GM19238 (cell line): ENCODE measurements at regions not wholly inside any gene's neighbourhood (a gene's known extent, or its start where the extent isn't known, plus 50 kb on each side); places are given as distances from the start of the nearest gene placed in this dataset.
"Not testable (repeated sequence)": the region's sequence is repeated elsewhere in the genome, so short reads cannot be mapped to it uniquely, and the experiment has no call there.

Experiments used
- DNase-seq: peaks from one replicate; pipeline ENCODE4 v3.0.0; 2011; ENCODE audit warnings: low spot score; ENCODE audit not compliant: insufficient read length

- not testable (repeated sequence) for DNase-seq
These were observed 149.6 kb upstream of the SPRY2 start for GRCh38 chr13:80490491-80490943.

DNA sequence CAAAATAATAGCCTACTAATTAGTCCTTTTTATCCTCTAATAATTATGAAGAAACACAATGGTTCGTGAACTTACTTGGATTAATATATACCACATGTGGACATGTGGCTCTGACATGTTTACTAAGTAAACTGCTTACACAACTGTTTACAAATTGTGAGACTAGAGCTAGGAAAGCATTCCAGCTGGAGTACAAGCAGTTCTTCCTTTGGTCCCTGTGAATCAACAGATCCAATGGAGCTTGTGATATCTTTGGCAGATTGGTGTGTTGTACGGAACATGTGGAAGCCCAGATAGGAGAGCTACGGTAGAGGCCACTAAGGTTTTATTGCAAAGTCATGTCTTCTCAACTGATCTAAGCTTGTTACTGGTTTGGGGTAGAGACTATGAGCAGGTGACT lies 145.5 kb upstream of the SPRY2 start:
- DNase-seq = no peak

- DNase-seq = no peak
These were observed 142.2 kb upstream of the SPRY2 start for GRCh38 chr13:80483157-80483556.

DNA sequence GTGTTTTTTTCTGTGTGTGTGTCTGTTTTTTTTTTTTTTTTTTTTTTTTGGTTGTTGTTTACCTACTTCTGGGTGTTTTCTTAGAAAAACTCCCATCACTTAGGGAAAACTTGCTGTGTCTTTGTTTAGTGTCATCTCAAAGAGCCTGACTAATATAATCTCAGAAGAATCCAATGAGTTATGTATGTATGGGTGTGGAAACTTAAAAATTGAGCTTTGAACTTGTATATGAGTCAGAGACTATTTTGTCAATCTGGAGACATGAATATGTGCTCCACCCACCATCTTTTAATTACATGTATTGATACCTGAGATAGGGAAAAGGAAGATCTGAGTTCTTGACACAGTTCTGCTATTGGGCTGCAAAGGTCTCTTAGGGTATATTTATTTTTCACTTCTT lies 140.7 kb upstream of the SPRY2 start:
- no peak for DNase-seq

GRCh38 chr13:80477661-80478443 lies 136.9 kb upstream of the SPRY2 start:
- DNase-seq = no peak

- DNase-seq = no peak
These were observed 136.0 kb upstream of the SPRY2 start for GRCh38 chr13:80476953-80477352.

GRCh38 chr13:80475718-80476117 lies 134.8 kb upstream of the SPRY2 start:
- DNase-seq = no peak

GRCh38 chr13:80473695-80474094 lies 132.8 kb upstream of the SPRY2 start:
- no peak for DNase-seq

DNA sequence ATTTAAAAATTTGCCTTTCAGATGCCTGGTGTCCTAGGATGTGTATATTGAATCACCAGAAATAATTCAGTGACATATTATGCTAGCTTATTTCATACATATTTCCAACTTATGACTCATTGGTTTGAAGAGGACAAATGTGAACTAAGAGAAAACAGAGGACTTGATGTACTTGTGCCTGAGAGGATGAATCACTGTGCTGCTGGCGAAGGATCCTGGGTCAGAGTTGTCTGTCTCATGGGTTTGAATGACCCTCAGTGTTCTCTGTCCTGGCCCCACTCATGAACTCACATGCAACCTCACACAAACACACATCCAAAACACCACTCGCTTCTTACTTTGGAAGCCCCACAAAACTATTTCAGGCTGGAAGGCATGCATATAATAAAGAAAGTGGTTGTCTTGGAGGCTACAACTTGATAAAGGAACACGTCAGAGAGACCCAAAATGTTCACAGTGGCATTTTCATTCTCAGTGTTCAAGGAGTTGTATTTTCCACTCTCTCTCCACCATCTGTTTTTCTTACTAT lies 129.0 kb upstream of the SPRY2 start:
- no peak for DNase-seq

DNA sequence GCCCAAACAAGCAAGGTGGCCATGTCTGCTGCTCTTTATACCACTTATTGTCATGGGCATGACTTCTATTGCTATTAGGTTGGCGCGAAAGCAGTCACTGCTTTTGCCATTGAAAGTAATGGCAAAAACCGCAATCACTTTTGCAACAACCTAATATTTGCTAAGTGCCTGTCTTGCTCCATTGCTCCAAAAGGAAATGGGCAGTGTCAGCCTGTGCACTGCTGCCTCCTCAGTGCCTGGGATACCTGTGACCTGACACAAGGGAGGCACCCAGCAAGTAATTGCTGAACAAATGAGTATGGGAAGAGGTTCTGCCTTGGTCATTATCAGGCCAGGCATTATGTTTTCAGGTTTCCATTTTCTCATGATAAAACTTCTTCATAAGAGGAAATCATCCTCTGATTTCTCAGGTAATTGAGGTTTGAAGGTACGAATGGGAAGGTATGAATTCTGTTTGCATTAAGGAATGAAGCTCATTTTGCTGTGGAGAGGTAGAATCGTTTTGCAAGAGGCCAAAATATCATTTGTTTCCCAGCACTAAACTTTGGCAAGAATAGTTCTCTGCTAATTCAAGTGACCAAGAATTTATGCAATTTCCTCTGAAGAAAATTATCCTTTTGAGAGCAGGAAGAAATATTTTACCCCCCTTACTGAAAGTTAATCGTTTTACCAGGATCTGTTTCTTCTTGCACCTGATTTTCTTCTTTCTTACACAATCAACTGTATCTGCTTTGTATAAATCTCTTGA lies 128.4 kb upstream of the SPRY2 start:
- DNase-seq = no peak

- DNase-seq = no peak
These were observed 124.4 kb upstream of the SPRY2 start for GRCh38 chr13:80465321-80465720.

DNA sequence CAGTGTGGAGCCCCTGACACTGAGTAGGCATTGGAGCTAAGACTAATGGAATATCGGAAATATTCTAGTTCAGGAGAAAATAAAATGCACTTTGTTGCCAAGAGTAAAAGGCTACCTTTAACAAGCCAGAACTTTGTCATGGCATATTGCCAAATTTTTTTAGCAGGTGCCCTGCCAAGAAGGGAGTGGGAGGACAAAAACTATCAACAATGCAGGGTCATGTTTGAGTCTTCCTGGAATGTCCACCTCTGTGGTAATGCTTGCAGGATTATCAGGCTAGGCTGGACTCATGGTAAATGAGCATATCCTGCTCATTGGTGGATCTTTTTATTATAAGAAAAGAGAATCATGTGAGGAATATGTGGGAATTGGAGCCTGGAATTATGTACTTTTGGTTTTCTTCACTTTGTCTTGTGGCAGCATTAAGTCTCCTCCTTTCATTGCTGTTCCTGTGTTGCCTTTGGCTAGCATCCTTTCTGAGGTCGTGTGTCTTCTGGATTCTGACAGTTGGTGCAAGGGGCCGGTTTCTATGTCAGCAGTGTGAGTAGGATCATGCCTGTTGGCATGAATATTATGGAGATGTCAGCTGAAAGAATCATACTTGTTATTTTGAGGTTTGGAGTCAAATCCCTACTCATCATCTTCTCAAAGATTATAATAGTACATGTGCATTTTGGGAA lies 122.9 kb upstream of the SPRY2 start:
- no peak for DNase-seq

DNA sequence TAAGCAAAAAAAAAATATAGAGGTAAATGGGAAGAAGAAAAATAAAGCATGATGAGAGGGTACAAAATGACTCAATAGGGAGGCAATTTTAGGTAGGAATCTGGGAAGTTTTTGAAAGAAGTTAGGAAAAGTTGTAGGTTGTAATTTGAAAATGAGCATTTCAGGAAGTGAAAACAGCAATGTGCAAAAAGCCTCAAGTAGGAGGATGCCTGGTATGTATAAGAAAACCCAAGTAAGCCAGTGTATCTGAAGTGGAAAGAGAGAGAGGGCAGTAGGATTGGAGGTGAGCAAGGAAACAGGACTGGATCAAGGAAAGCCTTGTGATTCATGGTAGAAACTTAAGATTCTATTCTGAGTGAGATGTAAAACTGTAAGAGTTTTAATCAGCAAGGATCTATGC lies 121.6 kb upstream of the SPRY2 start:
- no peak for DNase-seq

GRCh38 chr13:80462037-80462436 lies 121.1 kb upstream of the SPRY2 start:
- DNase-seq = no peak

DNA sequence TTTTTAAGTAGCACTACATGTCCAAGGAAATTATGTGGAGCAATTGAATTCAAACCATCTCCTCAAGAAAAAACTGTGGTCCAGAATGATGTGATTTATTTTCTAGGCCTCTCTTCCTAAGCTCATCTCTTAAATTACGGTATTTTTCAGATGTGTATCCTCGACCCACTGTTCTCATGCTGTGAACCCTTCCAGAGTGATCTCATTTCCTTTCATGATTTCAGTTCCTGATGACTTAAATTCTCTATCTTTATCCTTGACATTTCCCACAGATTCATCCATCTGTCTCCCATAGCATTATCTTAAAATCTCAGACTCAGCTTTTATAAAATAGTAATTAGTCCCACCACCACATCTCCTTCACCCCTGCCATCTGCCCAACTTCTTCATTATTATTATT lies 117.6 kb upstream of the SPRY2 start:
- DNase-seq = no peak

GRCh38 chr13:80454245-80454644 lies 113.3 kb upstream of the SPRY2 start:
- DNase-seq = no peak

DNA sequence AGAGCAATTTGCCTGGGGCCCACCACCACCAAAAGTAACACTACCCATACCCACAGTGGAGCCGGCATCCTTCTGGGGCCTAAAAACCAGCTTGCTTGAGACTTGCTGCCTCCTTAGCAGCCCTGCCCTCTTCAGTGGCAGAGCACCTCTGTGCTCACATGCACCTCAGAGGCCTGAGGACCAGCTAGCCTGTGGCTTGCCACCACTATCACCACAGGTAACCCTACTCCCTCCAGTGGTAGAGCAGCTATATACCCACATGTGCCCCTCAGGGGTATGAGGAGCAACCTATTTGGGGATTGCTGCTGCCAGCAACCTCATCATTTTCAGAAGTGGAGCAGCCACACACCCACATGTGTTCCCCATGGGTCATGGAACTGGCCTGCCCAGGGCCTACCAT lies 111.4 kb upstream of the SPRY2 start:
- no peak for DNase-seq

- no peak for DNase-seq
These were observed 110.7 kb upstream of the SPRY2 start for GRCh38 chr13:80451641-80452040.

- DNase-seq = no peak
These were observed 109.5 kb upstream of the SPRY2 start for GRCh38 chr13:80450386-80450785.

DNA sequence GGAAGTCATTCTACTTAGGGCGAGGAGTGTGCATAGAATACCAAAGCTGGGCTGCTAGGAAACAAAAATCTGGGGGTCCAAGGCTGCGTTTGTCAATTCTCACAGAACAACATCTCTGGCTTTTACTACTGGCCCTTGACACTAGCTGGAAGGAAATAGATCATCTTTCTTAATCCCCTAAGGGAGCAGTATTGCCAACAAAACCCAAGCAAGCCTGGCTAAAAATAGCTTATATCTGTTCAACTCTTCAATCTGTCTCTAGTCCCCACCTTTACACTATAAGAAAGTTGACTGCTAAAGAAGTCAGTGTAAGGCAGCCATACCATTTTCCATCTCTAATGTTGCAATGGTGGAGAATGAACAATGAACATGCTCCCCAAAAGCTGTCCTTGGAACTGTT lies 107.8 kb upstream of the SPRY2 start:
- no peak for DNase-seq

GRCh38 chr13:80447747-80448146 lies 106.8 kb upstream of the SPRY2 start:
- no peak for DNase-seq
